Kidney (tissue), 13 donors: ENCODE measurements at regions not wholly inside any gene's neighbourhood (a gene's known extent, or its start where the extent isn't known, plus 50 kb on each side); places are given as distances from the start of the nearest gene placed in this dataset.

Experiments
- DNase-seq, 5 donors: peaks; one replicate each; pipeline ENCODE4 v3.0.0-alpha.2; 2013 to 2020
- FAIRE-seq: peaks from 2 replicates; lab custom pipeline; 2012; peaks lifted over from hg19 to GRCh38; lab: Jason Lieb, UNC
- H3K27ac ChIP-seq, 2 donors: one replicate each; pipeline ENCODE4 v1.7.0; 2013; ENCODE audit warnings: low read depth in 2 of 2, low read length in 2 of 2, inconsistent platforms in 1 of 2
- H3K27me3 ChIP-seq: one replicate; pipeline ENCODE4 v1.7.1; 2013; ENCODE audit warnings: low read length, inconsistent platforms; ENCODE audit not compliant: control insufficient read depth, insufficient read depth
- H3K36me3 ChIP-seq, 3 donors: one replicate each; pipeline versions ENCODE4 v1.7.0 to v1.7.1; 2013; ENCODE audit warnings: low read length in 3 of 3, control low read depth in 1 of 3, inconsistent platforms in 1 of 3; ENCODE audit not compliant: insufficient read depth in 3 of 3, control insufficient read depth in 2 of 3
- H3K4me1 ChIP-seq, 3 donors: one replicate each; pipeline versions ENCODE4 v1.7.0 to v1.7.1; 2013; ENCODE audit warnings: low read length in 3 of 3, inconsistent platforms in 1 of 3, low read depth in 1 of 3; ENCODE audit not compliant: control insufficient read depth in 2 of 3, insufficient read depth in 2 of 3
- H3K4me3 ChIP-seq, 3 donors: one replicate each; pipeline versions ENCODE4 v1.7.0 to v1.8.1; 2013; ENCODE audit warnings: low read length in 3 of 3, control low read depth in 1 of 3, inconsistent platforms in 1 of 3
- H3K9ac ChIP-seq, 3 donors: one replicate each; pipeline versions ENCODE4 v1.7.0 to v1.7.1; 2013; ENCODE audit warnings: low read length in 3 of 3, control low read depth in 1 of 3, inconsistent platforms in 1 of 3
- H3K9me3 ChIP-seq, 3 donors: one replicate each; pipeline versions ENCODE4 v1.7.0 to v1.7.1; 2013; ENCODE audit warnings: low read length in 3 of 3, control low read depth in 1 of 3, inconsistent platforms in 1 of 3; ENCODE audit not compliant: control insufficient read depth in 2 of 3, insufficient read depth in 1 of 3
- intact Hi-C: fragments of 100-400 bp; cut with DNase I; formaldehyde crosslinking; loops from one replicate; pipeline ENCODE4 v1.11.1; 2022
- TF ChIP-seq, protein P1 (sequence below): IDR thresholded peaks from 3 replicates; pipeline ENCODE4 v1.5.1; 2012; ENCODE audit warnings: mild to moderate bottlenecking, moderate library complexity, borderline replicate concordance; ENCODE audit not compliant: insufficient read depth; ENCODE audit errors: extremely low read depth
- donor health status: control.
- donor health status: control.
- donor health status: control.
- donor health status: control.
- donor health status: control.
- donor health status: DM: yes; HTN: yes; CAD: no.
- donor health status: Normal renal cell carcinoma (clear cell type).

GRCh38 chr17:77490361-77491183 lies 349.8 kb downstream of the SEC14L1 start:
- DNase-seq (peak in 3 of 5 donors; percentile 0 to 77 (median 33)), FAIRE-seq (no peak)
- peaks cover 0 to 4% (median 0%) of the 10 kb centered on the region in 3 donors for H3K4me1 ChIP-seq
- H3K36me3 ChIP-seq: peaks cover 0 to 26% (median 2%) of the 10 kb centered on the region in 3 donors
- intact Hi-C loops: loop anchor here (5.0 kb wide), 1 partner anchor 158 kb away; no protein-coding TSS in a partner anchor
- no peak overlapping the region for H3K4me3 ChIP-seq
- no peaks in the 10 kb centered on the region for H3K27me3 ChIP-seq
- H3K27ac ChIP-seq: no peak overlapping the region
- no peaks in the 10 kb centered on the region for H3K9me3 ChIP-seq
- TF ChIP-seq, protein P1, sequence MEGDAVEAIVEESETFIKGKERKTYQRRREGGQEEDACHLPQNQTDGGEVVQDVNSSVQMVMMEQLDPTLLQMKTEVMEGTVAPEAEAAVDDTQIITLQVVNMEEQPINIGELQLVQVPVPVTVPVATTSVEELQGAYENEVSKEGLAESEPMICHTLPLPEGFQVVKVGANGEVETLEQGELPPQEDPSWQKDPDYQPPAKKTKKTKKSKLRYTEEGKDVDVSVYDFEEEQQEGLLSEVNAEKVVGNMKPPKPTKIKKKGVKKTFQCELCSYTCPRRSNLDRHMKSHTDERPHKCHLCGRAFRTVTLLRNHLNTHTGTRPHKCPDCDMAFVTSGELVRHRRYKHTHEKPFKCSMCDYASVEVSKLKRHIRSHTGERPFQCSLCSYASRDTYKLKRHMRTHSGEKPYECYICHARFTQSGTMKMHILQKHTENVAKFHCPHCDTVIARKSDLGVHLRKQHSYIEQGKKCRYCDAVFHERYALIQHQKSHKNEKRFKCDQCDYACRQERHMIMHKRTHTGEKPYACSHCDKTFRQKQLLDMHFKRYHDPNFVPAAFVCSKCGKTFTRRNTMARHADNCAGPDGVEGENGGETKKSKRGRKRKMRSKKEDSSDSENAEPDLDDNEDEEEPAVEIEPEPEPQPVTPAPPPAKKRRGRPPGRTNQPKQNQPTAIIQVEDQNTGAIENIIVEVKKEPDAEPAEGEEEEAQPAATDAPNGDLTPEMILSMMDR: no peak
- no peak overlapping the region for H3K9ac ChIP-seq

DNA sequence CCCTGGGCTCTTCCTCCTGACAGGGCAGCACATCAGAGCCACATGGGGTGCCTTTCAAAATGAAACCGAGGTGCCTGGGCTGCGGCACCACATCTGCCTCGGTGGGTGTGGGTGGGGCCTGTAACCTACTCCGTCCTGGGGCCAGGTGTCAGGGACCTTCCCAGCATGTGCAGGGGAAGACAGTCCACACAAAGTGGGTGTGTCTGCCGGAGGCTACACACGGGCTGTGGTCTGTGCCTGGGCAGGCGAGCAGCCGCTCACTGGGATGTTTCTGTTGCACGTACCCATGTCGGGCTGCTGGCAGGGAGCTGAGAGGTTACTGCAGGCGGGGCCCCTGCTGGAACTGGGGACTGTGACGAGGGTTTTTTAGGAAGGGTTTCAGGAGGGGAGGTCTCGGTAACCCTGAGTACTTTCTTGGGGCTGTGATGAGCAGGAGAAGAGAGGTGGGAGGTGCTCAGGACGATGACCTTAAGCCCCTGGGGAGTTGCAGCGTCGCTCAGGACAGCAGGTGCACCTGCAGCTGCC lies 351.2 kb downstream of the SEC14L1 start:
- no peak overlapping the region for H3K4me3 ChIP-seq
- peaks cover 0 to 24% (median 7%) of the 10 kb centered on the region in 3 donors for H3K36me3 ChIP-seq
- FAIRE-seq (no peak), DNase-seq (peak in 2 of 5 donors; percentile 30 to 63)
- intact Hi-C loops: loop anchor here (5.0 kb wide), 1 partner anchor 160 kb away; no protein-coding TSS in a partner anchor
- TF ChIP-seq, protein P1: no peak
- H3K9me3 ChIP-seq: no peaks in the 10 kb centered on the region
- H3K9ac ChIP-seq: no peak overlapping the region
- H3K27me3 ChIP-seq: no peaks in the 10 kb centered on the region
- peaks cover 0 to 4% (median 0%) of the 10 kb centered on the region in 3 donors for H3K4me1 ChIP-seq
- H3K27ac ChIP-seq: no peak overlapping the region

- Histone ChIP-seq H3K9ac (no peak overlapping the region), H3K27me3 (no peaks in the 10 kb centered on the region), H3K36me3 (peaks cover 0 to 27% (median 7%) of the 10 kb centered on the region in 3 donors), H3K4me1 (peaks cover 0 to 4% (median 0%) of the 10 kb centered on the region in 3 donors), H3K27ac (no peak overlapping the region), H3K9me3 (no peaks in the 10 kb centered on the region), H3K4me3 (no peak overlapping the region)
- TF ChIP-seq, protein P1: no peak
- intact Hi-C loops: loop anchor here (5.0 kb wide), 1 partner anchor 160 kb away; no protein-coding TSS in a partner anchor
- peak in 2 of 5 donors; percentile 33 to 71 for DNase-seq
- FAIRE-seq: no peak
These were observed 351.9 kb downstream of the SEC14L1 start for GRCh38 chr17:77492446-77493237.
